CD8-positive, alpha-beta memory T cell (primary cell): ENCODE measurements at regions not wholly inside any gene's neighbourhood (a gene's known extent, or its start where the extent isn't known, plus 50 kb on each side); places are given as distances from the start of the nearest gene placed in this dataset.

Experiments used
- CTCF ChIA-PET: fragments of 350-600 bp; sonication (Branson Sonifier 250); formaldehyde crosslinking; loops from one replicate; lab custom pipeline; 2021; ENCODE audit warnings: antibody characterized with exemption; lab: Charles Lee
- POLR2A ChIA-PET: fragments of 350-600 bp; sonication (Branson Sonifier 250); formaldehyde crosslinking; loops from one replicate; lab custom pipeline; 2021; ENCODE audit warnings: antibody characterized with exemption; lab: Charles Lee
- DNase-seq, 5 donors: peaks; one replicate each; pipeline versions ENCODE4 v3.0.0 to v3.0.0-alpha.2; 2020 to 2022; ENCODE audit warnings: mixed read lengths in 1 of 5
- H3K27ac ChIP-seq: one replicate; pipeline ENCODE4 v1.7.0; 2013; ENCODE audit warnings: low read depth, mild to moderate bottlenecking, low read length, moderate library complexity
- H3K27me3 ChIP-seq: 2 replicates; pipeline ENCODE4 v1.7.0; 2013; ENCODE audit warnings: low read length, mild to moderate bottlenecking; ENCODE audit not compliant: insufficient read depth, poor library complexity, severe bottlenecking
- H3K36me3 ChIP-seq: 2 replicates; pipeline ENCODE4 v1.7.0; 2013; ENCODE audit warnings: mild to moderate bottlenecking, low read length, moderate library complexity; ENCODE audit not compliant: insufficient read depth
- H3K4me1 ChIP-seq: 2 replicates; pipeline ENCODE4 v1.7.0; 2013; ENCODE audit warnings: mild to moderate bottlenecking, low read length, moderate library complexity; ENCODE audit not compliant: insufficient read depth
- H3K4me3 ChIP-seq: 2 replicates; pipeline ENCODE4 v1.7.0; 2013; ENCODE audit warnings: mild to moderate bottlenecking, low read length
- H3K9me3 ChIP-seq: 2 replicates; pipeline ENCODE4 v1.7.0; 2013; ENCODE audit warnings: mild to moderate bottlenecking, low read length
- H3K27ac Mint-ChIP-seq, 8 donors: one replicate each; pipeline ENCODE4 v1.8.0; 2020 to 2021; ENCODE audit warnings: mixed read lengths in 8 of 8, mild to moderate bottlenecking in 6 of 8, inconsistent platforms in 3 of 8, moderate library complexity in 3 of 8
- H3K27me3 Mint-ChIP-seq, 2 donors: one replicate each; pipeline ENCODE4 v1.8.0; 2020 to 2021; ENCODE audit warnings: mixed read lengths in 2 of 2, mild to moderate bottlenecking in 1 of 2, moderate library complexity in 1 of 2
- H3K36me3 Mint-ChIP-seq, 3 donors: one replicate each; pipeline ENCODE4 v1.8.0; 2020 to 2021; ENCODE audit warnings: mixed read lengths in 3 of 3, inconsistent platforms in 1 of 3, mild to moderate bottlenecking in 1 of 3
- H3K4me1 Mint-ChIP-seq, 3 donors: one replicate each; pipeline ENCODE4 v1.8.0; 2020 to 2021; ENCODE audit warnings: mixed read lengths in 3 of 3, inconsistent platforms in 1 of 3, mild to moderate bottlenecking in 1 of 3
- H3K4me3 Mint-ChIP-seq, 7 donors: one replicate each; pipeline ENCODE4 v1.8.0; 2020 to 2021; ENCODE audit warnings: mixed read lengths in 7 of 7, mild to moderate bottlenecking in 6 of 7, moderate library complexity in 4 of 7, inconsistent platforms in 2 of 7
- H3K9me3 Mint-ChIP-seq, 5 donors: one replicate each; pipeline ENCODE4 v1.8.0; 2020 to 2022; ENCODE audit warnings: mixed read lengths in 5 of 5, mild to moderate bottlenecking in 3 of 5, moderate library complexity in 2 of 5, inconsistent platforms in 1 of 5

GRCh38 chr15:35777061-35777460 lies 231.1 kb upstream of the DPH6 start:
- DNase-seq = no peak
- H3K9me3 Mint-ChIP-seq = no peaks in the 10 kb centered on the region
- Histone ChIP-seq H3K9me3 (no peaks in the 10 kb centered on the region), H3K4me1 (no peaks in the 10 kb centered on the region), H3K4me3 (no peak overlapping the region), H3K36me3 (no peaks in the 10 kb centered on the region), H3K27ac (no peak overlapping the region), H3K27me3 (no peaks in the 10 kb centered on the region)
- H3K27me3 Mint-ChIP-seq = no peaks in the 10 kb centered on the region
- ChIA-PET CTCF (interaction anchor here (1.4 kb wide), 1 partner anchor 21 kb away, joined by 3 read pairs; no protein-coding TSS in a partner anchor), POLR2A (no interaction called here)
- no peaks in the 10 kb centered on the region for H3K4me1 Mint-ChIP-seq
- H3K36me3 Mint-ChIP-seq = no peaks in the 10 kb centered on the region
- H3K4me3 Mint-ChIP-seq = no peak overlapping the region
- H3K27ac Mint-ChIP-seq = no peak overlapping the region

- no peaks in the 10 kb centered on the region for H3K9me3 Mint-ChIP-seq
- no peaks in the 10 kb centered on the region for H3K4me1 Mint-ChIP-seq
These were observed 237.2 kb upstream of the DPH6 start for GRCh38 chr15:35783203-35783602.

GRCh38 chr15:35784745-35785144 lies 238.8 kb upstream of the DPH6 start:
- Mint-ChIP-seq H3K4me3 (peak overlapping the region in 1 of 7 donors; percentile 24), H3K9me3 (peaks cover 0 to 6% (median 0%) of the 10 kb centered on the region in 5 donors), H3K4me1 (no peaks in the 10 kb centered on the region), H3K27ac (no peak overlapping the region), H3K27me3 (no peaks in the 10 kb centered on the region), H3K36me3 (no peaks in the 10 kb centered on the region)
- Histone ChIP-seq H3K4me3 (no peak overlapping the region), H3K27ac (no peak overlapping the region), H3K27me3 (no peaks in the 10 kb centered on the region), H3K4me1 (no peaks in the 10 kb centered on the region), H3K9me3 (no peaks in the 10 kb centered on the region), H3K36me3 (no peaks in the 10 kb centered on the region)
- DNase-seq = no peak
- POLR2A ChIA-PET = no interaction called here
- CTCF ChIA-PET = no interaction called here

More at GRCh38 chr15:35783203-35783602, 237.2 kb upstream of the DPH6 start:
- Mint-ChIP-seq H3K36me3 (no peaks in the 10 kb centered on the region), H3K27me3 (no peaks in the 10 kb centered on the region), H3K27ac (no peak overlapping the region), H3K4me3 (no peak overlapping the region)
- DNase-seq = no peak
- Histone ChIP-seq H3K4me3 (no peak overlapping the region), H3K4me1 (no peaks in the 10 kb centered on the region), H3K27me3 (no peaks in the 10 kb centered on the region), H3K36me3 (no peaks in the 10 kb centered on the region), H3K27ac (no peak overlapping the region), H3K9me3 (no peaks in the 10 kb centered on the region)
- ChIA-PET CTCF (no interaction called here), POLR2A (no interaction called here)

GRCh38 chr15:35810007-35810406 lies 264.0 kb upstream of the DPH6 start:
- H3K27me3 Mint-ChIP-seq = peaks cover 0 to 5% of the 10 kb centered on the region in 2 donors
- no peak for DNase-seq
- CTCF ChIA-PET = no interaction called here
- Histone ChIP-seq H3K27ac (no peak overlapping the region), H3K9me3 (no peaks in the 10 kb centered on the region), H3K27me3 (no peaks in the 10 kb centered on the region), H3K4me1 (no peaks in the 10 kb centered on the region), H3K4me3 (no peak overlapping the region), H3K36me3 (no peaks in the 10 kb centered on the region)
- H3K27ac Mint-ChIP-seq = no peak overlapping the region
- H3K36me3 Mint-ChIP-seq = no peaks in the 10 kb centered on the region
- no peaks in the 10 kb centered on the region for H3K4me1 Mint-ChIP-seq
- H3K4me3 Mint-ChIP-seq = no peak overlapping the region
- H3K9me3 Mint-ChIP-seq = peaks cover 0 to 4% (median 2%) of the 10 kb centered on the region in 5 donors
- POLR2A ChIA-PET = no interaction called here

GRCh38 chr15:35813573-35813972 lies 267.6 kb upstream of the DPH6 start:
- no peak overlapping the region for H3K27ac ChIP-seq
- H3K36me3 ChIP-seq = no peaks in the 10 kb centered on the region
- ChIA-PET CTCF (no interaction called here), POLR2A (no interaction called here)
- H3K4me1 ChIP-seq = no peaks in the 10 kb centered on the region
- no peak overlapping the region for H3K27ac Mint-ChIP-seq
- peaks cover 0 to 3% of the 10 kb centered on the region in 2 donors for H3K27me3 Mint-ChIP-seq
- no peak overlapping the region for H3K4me3 ChIP-seq
- H3K9me3 ChIP-seq = no peaks in the 10 kb centered on the region
- no peaks in the 10 kb centered on the region for H3K36me3 Mint-ChIP-seq
- peaks cover 0 to 4% (median 0%) of the 10 kb centered on the region in 5 donors for H3K9me3 Mint-ChIP-seq
- H3K4me1 Mint-ChIP-seq = no peaks in the 10 kb centered on the region
- DNase-seq = no peak
- H3K27me3 ChIP-seq = no peaks in the 10 kb centered on the region
- no peak overlapping the region for H3K4me3 Mint-ChIP-seq

GRCh38 chr15:35818846-35819245 lies 272.9 kb upstream of the DPH6 start:
- H3K27ac Mint-ChIP-seq = no peak overlapping the region
- no peaks in the 10 kb centered on the region for H3K36me3 Mint-ChIP-seq
- Histone ChIP-seq H3K4me3 (no peak overlapping the region), H3K9me3 (no peaks in the 10 kb centered on the region), H3K27ac (no peak overlapping the region), H3K4me1 (no peaks in the 10 kb centered on the region), H3K27me3 (no peaks in the 10 kb centered on the region), H3K36me3 (no peaks in the 10 kb centered on the region)
- no peak for DNase-seq
- ChIA-PET POLR2A (no interaction called here), CTCF (no interaction called here)
- no peak overlapping the region for H3K4me3 Mint-ChIP-seq
- no peaks in the 10 kb centered on the region for H3K4me1 Mint-ChIP-seq
- peaks cover 0 to 2% of the 10 kb centered on the region in 2 donors for H3K27me3 Mint-ChIP-seq
- peaks cover 0 to 2% (median 0%) of the 10 kb centered on the region in 5 donors for H3K9me3 Mint-ChIP-seq

GRCh38 chr15:35822153-35822552 lies 276.2 kb upstream of the DPH6 start:
- H3K4me3 Mint-ChIP-seq = no peak overlapping the region
- Histone ChIP-seq H3K27me3 (no peaks in the 10 kb centered on the region), H3K4me3 (no peak overlapping the region), H3K9me3 (no peaks in the 10 kb centered on the region), H3K4me1 (no peaks in the 10 kb centered on the region), H3K36me3 (no peaks in the 10 kb centered on the region), H3K27ac (no peak overlapping the region)
- no peak for DNase-seq
- ChIA-PET CTCF (no interaction called here), POLR2A (no interaction called here)
- H3K36me3 Mint-ChIP-seq = no peaks in the 10 kb centered on the region
- H3K27ac Mint-ChIP-seq = no peak overlapping the region
- no peaks in the 10 kb centered on the region for H3K27me3 Mint-ChIP-seq
- H3K4me1 Mint-ChIP-seq = no peaks in the 10 kb centered on the region
- peaks cover 0 to 2% (median 0%) of the 10 kb centered on the region in 5 donors for H3K9me3 Mint-ChIP-seq

- Histone ChIP-seq H3K36me3 (no peaks in the 10 kb centered on the region), H3K27ac (no peak overlapping the region), H3K4me3 (no peak overlapping the region), H3K9me3 (no peaks in the 10 kb centered on the region), H3K4me1 (no peaks in the 10 kb centered on the region), H3K27me3 (no peaks in the 10 kb centered on the region)
- ChIA-PET POLR2A (no interaction called here), CTCF (no interaction called here)
- Mint-ChIP-seq H3K9me3 (no peaks in the 10 kb centered on the region), H3K4me1 (no peaks in the 10 kb centered on the region), H3K4me3 (no peak overlapping the region), H3K27me3 (no peaks in the 10 kb centered on the region), H3K27ac (no peak overlapping the region), H3K36me3 (no peaks in the 10 kb centered on the region)
- DNase-seq = no peak
These were observed 281.2 kb upstream of the DPH6 start for GRCh38 chr15:35827141-35827540.

- Mint-ChIP-seq H3K36me3 (no peaks in the 10 kb centered on the region), H3K27ac (no peak overlapping the region), H3K27me3 (no peaks in the 10 kb centered on the region), H3K4me1 (no peaks in the 10 kb centered on the region), H3K9me3 (peaks cover 0 to 3% (median 0%) of the 10 kb centered on the region in 5 donors), H3K4me3 (no peak overlapping the region)
- H3K4me1 ChIP-seq = no peaks in the 10 kb centered on the region
- ChIA-PET CTCF (no interaction called here), POLR2A (no interaction called here)
- no peak overlapping the region for H3K27ac ChIP-seq
- H3K27me3 ChIP-seq = no peaks in the 10 kb centered on the region
- H3K9me3 ChIP-seq = no peaks in the 10 kb centered on the region
- H3K4me3 ChIP-seq = no peak overlapping the region
- DNase-seq = no peak
- no peaks in the 10 kb centered on the region for H3K36me3 ChIP-seq
These were observed 281.9 kb upstream of the DPH6 start for GRCh38 chr15:35827911-35828310.
